Upper lobe of left lung (tissue), 4 donors: ENCODE measurements at regions not wholly inside any gene's neighbourhood (a gene's known extent, or its start where the extent isn't known, plus 50 kb on each side); places are given as distances from the start of the nearest gene placed in this dataset.
"Not testable (repeated sequence)": the region's sequence is repeated elsewhere in the genome, so short reads cannot be mapped to it uniquely, and the experiment has no call there.

ENCODE experiments used
- CTCF ChIP-seq, 6 experiments: fragments of 450-650 bp in 4 of 6; fragments of 200-600 bp in 2 of 6; sonication (generic) in 2 of 6; IDR thresholded peaks; one replicate each; pipeline ENCODE4 v1.5.1; 2016 to 2019; ENCODE audit warnings: antibody characterized with exemption in 6 of 6
- EP300 ChIP-seq, 4 donors: sonication (generic); formaldehyde crosslinking; IDR thresholded peaks; one replicate each; pipeline ENCODE4 v1.5.1; 2017; ENCODE audit warnings: antibody characterized with exemption in 4 of 4, control low read depth in 2 of 4
- POLR2A ChIP-seq, 4 donors: fragments of 450-650 bp; IDR thresholded peaks; one replicate each; pipeline ENCODE4 v1.5.1; 2016 to 2017; ENCODE audit warnings: antibody characterized with exemption in 4 of 4, mild to moderate bottlenecking in 2 of 4
- POLR2AphosphoS5 ChIP-seq, 2 donors: sonication (generic); formaldehyde crosslinking; IDR thresholded peaks; one replicate each; pipeline ENCODE4 v1.5.1; 2017; ENCODE audit warnings: antibody characterized with exemption in 2 of 2

- TF ChIP-seq CTCF, POLR2A, EP300, POLR2AphosphoS5 (IDR thresholded peaks at IDR 0.05): not testable (repeated sequence)
These were observed 66.0 kb upstream of the CCDC180 start for GRCh38 chr9:97241430-97241829.
